HG02973 (cell line): ENCODE measurements at regions not wholly inside any gene's neighbourhood (a gene's known extent, or its start where the extent isn't known, plus 50 kb on each side); places are given as distances from the start of the nearest gene placed in this dataset.

Source experiments
- ATAC-seq: cut with Tn5 transposase; IDR thresholded peaks from one replicate; pipeline ENCODE4 v1.9.1; 2021; ENCODE audit warnings: moderate library complexity; ENCODE audit not compliant: unreplicated experiment

DNA sequence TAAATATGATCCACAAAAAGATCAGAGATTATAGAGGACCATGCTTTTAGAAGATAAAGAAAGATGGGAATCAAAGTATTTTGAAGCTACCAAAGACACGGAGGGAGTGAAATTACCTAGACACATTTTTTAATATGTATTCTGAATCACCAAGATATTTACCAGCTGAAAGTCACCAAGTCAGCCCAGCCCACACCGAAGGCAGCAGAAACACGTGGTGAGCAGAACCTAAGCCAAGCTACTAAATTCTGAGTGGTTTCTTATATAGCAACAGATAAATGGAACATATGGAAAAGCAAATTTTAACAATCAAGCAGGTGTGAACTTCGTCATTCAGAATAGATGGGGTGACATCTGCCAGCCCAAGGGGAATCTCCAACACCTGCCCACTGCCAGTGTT is 134.7 kb upstream of the AKR1E2 start:
- ATAC-seq: no peak

DNA sequence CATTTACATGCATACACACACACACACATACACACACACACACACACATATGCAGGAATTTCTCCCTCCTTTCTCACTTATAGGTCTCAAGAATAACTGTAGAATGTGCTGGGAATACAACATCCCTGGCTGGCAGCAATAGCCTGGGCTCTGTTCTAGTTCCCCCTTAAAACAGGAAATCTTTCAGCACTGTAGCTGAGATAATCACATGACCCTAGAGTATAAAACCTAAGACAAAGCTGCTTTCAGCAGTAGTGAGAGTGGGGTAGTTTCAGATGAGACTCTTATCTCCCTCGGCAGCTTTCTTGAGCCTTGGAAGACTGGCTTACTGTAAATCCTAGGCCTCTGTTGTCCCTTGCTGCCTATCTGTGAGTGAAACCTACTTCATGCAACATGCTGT is 137.4 kb upstream of the AKR1E2 start:
- ATAC-seq: no peak

DNA sequence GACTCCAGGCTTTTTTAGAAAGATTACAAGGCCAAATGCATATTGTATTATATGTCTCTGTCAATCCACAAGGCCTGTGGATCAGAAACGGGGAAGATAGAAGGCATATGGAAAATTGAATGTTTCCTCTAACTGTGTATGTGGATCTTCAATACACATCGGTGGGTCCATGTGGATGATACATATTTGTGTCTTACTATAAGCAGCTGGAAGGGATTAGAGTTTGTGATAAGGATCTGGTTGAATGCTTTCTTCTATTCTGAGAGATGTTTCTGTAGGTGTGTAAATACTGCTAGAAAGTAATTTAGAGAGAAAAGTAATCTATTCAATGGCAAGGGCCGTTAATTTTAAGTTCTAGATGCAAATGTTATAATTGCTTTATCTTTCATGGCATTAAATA is 137.8 kb upstream of the AKR1E2 start:
- ATAC-seq: no peak

DNA sequence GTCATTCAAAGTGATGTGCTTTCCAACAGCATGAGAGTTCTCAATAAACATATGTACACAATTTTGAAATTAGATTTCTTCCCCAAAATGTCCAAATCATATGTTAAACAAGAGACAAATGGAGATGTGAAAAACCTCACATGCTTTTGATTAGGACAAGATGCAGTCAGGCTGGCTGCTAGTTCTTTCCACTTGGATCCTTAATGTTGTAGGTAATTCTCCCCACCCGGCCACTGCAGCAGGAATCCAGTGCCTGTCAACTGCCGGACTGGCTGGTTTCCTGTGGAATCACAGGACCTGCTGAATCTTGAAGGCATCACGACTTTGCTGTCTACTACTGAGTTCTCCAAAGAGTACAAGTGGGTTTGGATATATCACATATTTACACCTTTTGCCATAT is 138.6 kb upstream of the AKR1E2 start:
- ATAC-seq: no peak

DNA sequence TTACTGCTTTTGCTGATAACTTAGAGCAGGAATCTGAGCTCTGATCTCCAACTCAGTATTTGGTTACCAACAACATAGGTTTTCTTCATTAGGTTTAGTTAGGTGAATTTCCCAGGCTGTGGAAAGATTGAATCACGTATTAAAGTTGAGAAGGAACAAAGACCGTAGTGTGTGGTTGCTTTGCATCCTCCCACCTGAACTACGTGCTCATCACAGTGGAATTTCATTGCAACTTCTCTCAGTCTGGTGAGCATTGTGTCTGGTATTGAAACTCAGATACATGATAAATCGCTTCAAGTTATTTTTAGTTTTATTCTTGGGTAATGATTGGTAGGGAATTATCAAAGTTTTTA is 139.4 kb upstream of the AKR1E2 start:
- no peak for ATAC-seq

DNA sequence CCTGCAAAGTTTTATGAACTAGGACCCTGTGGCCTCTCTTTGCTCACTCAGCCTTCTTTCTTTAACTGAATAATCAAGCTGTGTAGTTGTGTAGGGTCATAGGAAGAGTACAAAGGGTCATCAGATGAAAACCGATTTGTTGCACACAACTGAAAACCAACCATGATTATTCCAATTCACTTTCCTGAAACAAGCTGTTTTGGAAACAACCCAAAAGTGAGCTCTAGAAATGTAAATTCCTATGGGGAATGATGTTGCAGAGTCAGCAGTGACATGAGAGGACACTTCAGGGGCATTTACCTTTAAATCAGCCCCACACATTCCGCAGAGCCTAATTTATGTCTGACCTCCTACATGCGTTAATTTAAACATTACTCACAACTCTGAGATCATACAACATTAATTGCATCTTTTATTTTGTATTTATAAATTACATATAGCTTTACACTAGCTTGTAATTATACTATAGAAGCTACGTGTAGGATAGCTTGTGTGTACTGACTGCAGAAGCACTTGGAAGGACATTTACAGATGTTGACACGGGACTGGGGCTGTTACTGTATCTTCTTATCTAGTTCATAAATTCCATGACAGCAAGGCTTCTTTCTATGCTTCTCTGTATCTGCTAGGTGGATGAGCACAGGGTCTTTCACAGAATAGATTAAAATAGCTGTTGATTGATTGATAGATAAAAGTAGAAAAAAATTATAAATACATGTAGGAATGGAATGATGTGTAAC is 139.9 kb upstream of the AKR1E2 start:
- ATAC-seq: no peak

DNA sequence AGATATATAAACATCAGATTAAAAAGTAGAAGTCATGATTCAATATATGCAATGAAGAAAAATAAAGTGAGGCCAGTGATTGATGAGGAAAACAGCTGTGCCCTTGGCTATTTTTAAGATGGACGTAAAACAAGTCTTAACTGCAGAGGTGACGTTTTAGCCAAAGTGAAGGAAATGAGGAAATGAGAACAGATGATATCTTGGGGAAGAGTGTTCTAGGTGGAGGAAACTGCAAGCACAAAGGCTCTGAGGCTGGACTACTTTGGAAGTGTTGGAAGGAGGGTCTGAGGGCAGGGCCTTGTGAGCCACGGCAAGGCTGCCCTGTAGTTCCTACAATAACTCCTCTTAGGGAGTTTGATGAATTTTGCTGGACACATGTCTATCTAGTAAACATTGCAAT is 140.5 kb upstream of the AKR1E2 start:
- no peak for ATAC-seq

DNA sequence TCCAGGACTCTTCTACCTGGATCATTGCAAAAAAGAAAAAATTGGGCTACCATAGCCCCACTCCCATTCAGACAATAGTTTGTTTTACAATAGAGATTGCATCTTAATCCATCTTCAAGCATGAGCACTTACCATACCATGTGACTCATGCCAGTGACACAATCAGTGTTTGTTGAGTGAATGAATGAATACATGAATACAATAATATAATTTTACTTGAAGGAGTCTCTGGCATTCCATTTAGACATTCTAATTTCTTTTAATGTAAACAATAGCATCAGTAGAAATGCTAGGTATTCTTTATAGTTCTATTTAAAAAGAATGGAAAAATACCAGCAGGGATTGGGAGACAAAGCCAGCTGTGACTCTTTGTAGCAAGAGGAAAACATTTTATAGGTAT is 141.6 kb upstream of the AKR1E2 start:
- no peak for ATAC-seq

DNA sequence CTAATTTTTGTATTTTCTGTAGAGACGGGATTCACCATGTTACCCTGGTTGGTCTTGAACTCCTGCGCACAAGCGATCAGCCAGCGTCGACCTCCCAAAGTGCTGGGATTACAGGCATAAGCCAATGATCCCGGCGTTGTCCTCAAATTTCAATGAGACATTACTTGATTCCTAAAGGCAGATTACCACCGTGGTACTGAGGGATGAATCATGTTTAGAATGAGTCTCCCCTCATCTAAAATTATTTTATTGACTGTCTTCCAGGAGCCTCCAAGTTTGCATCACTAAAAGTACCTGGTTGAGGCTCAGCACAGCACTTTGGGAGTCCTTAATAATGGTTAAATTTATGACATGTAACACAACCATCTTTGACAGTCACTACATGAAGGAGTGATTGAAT is 142.2 kb upstream of the AKR1E2 start:
- ATAC-seq: no peak

DNA sequence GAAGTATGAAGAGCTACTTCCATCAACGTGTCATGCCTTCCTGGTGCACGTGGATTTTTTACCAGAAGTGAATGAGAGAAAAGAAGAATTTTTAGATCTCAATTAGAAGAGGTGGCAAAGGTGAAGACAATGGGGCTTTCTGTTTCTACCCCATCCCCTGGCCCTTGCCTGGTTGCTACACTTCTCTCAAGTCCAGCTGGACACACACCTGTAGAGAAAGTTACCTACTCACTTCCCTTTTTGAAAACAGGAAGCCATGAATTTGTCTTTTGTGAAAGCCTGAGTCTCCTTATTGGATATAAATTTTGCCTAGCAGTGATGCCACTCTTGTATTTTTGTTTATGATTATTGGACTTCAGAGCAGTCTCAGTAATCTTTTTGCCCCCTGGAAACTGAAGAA is 142.9 kb upstream of the AKR1E2 start:
- no peak for ATAC-seq

DNA sequence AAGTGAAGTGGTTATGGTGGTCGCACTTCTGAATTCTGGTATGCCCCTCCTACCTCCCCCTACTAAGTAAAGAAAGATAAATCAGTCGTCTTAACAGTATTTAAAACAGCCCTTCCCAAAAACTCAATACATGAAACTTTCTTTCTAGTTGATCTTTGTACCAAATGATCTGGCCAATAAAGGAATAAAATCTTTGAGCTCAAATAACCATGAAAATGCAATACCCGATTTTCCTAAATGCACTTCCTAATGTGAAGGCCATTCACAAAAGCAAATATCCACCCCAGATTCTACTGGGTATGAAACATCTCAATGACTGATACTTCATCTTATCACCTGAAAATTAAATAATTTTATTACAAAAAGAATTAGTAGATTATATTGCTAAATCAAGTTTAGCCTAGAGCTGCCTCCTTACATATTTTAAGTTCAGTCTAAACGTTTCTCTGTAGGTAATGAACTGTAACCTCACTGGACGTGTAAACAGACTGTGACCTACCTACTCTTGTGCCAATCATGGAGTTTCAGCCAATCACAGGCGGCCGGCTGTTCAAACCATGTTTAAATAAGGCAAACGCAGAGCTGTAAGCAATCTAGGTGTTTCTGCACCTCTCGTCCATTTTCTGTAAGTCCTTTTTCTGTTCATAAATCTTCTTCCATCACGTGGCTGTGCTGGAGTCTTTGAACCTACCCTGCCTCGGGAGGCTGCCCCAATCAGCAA is 146.9 kb upstream of the AKR1E2 start:
- ATAC-seq: no peak

DNA sequence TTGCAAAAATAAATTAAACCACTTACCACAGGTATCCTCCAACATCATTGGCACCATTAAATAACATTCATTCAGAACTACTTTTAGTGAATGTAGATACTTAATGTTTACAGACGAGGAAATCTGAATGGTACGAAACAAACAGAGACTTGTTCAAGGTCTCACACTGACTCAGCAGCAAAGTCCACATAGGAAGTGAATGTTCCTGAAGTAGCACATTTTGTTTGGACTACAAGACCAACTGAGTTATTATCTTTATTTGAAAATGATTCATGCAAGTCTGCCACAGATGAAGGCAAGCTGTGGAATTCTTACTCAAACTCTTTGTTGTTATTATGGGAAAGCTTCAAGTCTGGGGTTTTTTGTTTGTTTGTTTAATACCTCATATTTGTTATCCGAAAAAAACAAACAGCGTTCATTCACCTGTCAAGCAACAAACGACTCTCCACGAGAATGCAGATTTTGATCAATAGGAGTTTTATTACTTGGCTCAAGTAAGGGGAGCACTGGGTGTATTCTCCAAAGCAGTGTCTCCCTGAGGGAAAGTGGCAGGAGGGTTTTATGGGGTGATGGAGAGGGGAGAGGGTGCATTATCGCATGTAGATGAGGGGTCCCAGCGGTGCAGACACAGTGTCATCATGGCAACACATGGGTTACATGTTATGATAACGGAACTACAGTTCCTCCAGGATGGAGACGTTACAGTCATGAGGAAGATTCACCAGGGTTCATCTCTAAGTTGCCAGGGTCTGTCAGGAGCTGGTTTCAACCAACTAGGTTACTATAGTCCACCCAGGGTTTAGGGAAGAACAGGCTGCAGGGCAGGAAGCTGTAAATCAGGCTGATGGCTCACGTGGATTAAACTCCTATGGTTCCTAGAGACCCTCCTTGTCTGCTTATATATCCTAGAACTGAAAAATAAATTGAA is 147.7 kb upstream of the AKR1E2 start:
- ATAC-seq: no peak

DNA sequence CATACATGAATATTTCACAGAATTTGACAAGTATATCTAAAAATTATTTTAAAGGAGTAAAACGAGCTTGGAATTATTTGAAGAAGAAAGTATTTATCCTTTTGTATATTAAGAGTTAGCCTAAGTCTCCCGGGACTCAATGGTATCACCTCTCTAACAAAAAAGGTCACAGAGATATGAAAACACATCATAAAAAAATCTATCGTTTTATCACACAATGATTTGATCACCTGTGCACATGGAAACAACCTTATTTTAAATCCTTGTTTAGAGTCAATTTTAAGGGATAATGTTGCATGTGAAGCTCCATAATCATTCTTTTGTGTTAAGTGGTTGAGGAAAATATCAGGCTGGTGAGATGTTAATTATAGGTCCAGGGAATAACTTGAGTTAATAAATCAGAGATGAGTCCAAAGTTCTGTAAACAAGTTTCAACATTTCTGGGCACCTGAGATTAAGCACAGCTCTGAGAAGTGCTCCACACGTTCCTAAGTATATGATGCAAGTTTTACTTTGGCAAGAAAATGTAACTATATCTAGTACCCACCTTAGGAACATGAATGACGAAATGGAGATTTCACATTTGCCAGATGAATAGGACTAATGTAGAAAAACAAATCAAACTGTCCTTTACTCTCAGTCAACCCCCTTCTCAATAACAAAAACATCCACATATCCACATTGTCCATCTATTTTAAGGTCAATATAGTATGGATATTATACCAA is 148.5 kb upstream of the AKR1E2 start:
- ATAC-seq: no peak

DNA sequence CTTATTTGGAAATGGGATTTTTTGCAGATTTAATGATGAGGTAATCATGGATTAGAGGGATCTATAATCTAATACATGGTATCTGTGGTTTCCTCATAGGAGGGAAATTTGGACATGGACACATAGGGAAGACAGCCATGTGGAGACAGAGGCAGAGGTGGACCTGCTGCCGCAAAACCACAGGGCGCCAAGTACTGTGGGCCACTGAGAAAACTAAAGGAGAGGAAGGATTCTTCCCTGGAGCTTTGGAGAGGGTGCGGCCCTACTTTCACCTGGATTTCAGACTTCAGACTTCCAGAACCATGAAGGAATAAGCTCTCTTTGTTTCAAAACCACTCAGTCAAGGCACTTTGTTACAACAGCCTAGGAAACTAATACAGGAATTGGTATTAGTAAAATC is 149.4 kb upstream of the AKR1E2 start:
- ATAC-seq: no peak

DNA sequence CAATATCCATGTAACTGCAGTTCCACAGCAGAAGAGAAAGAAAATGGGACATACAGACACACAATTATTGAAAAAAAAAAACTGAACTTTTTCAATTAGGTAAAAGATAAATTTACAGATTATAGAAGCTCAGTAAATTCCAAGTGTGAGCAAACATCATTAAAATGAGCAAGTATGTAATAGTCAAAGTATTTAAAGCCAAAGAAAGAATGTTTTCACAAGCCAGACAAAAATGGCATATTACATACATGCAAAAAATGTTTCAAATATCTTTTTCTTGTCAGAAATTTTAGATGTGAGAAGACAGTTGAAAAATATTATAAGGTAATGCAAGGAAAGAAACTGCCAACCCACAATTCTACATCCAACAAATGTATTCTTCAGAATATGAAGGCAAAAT is 150.2 kb upstream of the AKR1E2 start:
- ATAC-seq: no peak

DNA sequence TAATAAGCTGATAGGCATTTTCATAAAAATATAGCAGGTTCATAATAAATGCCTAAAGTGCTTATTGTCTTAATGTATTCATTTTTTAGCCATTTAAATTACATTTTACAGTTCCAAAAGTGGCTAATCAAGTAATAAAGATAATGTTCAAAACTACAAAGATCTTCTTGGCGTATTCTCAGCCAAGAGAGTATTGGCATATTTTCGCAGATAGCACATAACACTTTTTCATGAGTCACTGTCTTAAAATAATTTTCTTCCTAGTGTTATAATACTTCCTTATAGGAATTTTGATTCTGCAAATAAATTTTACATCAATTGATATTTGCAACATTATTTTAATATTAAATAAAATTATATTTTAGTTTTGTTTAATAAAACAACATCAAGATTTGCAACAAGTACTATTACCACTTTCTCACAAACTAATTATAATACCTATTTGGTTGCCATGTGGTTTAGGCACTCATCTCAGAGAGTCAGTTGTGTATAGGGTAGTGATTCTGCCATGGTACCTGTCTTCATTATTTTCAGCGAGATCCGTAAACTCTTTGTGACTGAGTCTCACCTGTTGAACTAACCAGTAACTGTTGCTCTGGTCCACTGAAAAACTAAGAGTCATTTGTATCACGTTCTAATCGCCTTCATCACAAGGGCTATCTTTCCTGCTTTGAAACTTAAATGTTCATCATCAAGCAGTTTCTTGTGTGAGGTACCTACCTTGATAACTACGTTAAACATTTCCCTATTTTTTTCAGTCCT is 152.5 kb upstream of the AKR1E2 start:
- no peak for ATAC-seq

DNA sequence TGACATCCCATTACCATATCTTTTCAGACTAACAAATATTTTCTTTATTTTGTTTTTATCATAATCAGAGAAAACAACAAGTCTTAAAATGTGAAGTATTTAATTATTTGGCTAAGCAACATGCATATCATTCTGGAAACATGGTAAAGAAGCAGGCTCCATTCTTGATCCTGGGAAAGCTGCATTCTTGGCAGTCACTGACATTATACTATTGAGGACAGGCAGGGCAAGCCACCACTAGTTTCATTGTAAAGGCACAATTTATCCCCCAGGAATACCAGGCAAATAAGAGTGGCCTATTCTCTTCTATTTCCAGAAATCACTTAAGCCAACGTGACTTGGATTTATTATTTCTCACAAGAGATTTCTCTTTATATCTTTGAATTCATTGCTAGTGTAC is 153.8 kb upstream of the AKR1E2 start:
- no peak for ATAC-seq

DNA sequence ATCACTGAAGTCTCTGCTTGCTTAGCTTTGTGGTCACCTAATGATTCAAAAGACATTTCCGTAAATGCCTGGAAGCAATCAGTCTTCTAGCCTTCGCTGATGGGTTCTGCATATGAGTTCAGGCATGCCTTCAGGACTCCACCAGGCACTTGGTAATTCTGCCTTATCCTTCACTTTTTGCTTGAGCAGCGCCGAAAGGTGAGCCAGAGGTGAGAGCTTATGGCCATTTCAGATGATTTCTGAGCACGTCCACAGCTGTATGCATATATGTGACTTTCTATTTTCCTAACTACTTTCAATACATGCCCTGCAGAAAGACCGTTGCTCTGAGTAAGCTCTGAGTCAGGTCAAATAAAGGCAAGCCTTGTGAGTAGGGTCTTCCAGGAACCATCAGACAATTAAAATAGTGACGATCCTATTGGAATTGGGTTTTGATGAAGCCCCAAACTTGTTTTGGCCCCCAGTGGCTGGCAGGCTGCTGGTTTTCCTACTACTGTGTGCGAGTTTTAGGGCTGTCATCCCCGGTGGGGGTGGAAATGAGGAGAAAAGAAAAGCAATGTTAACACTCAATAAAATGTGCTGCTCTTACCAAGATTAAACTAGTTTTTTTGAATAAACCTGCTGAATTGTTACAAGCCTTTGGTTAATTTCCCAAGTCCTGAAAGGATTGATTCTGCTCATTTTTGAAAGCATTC is 154.4 kb upstream of the AKR1E2 start:
- no peak for ATAC-seq

DNA sequence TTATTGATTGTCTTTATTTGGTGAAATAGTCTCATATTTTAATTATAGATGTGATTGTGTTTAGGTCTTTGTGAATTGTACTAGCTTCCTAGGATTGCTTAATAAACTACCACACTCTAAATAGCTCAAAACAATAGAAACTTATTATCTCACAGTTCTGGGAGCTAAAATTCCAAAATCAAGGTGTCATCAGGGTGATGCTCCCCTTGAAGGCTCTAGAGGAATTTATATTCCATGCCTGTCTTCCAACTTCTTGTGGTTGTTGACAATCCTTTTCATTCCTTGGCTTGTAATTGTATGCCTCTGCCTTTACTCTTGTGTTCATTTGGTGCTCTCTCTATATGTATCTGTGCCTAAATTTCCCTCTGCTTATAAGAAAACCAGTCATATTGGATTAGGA is 155.3 kb upstream of the AKR1E2 start:
- no peak for ATAC-seq

DNA sequence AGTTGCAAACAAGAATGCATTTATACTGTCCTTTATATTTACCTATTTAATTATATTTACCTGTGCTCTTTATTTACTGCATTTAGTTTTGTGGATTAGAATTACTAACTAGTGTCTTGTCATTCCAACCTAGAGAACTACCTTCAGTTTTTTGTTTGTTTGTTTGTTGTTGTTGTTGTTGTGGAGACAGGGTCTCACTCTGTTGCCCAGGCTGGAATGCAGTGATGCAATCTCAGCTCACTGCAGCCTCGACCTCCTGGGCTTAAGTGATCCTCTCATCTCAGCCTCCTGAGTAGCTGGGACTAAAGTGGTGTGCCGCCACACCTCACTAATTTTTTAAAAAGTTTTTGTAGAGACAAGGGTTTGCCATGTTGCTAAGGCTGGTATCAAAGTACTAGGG is 156.4 kb upstream of the AKR1E2 start:
- ATAC-seq: no peak
